H1 (cell line): ENCODE measurements at regions not wholly inside any gene's neighbourhood (a gene's known extent, or its start where the extent isn't known, plus 50 kb on each side); places are given as distances from the start of the nearest gene placed in this dataset.

ENCODE experiments used
- CTCF ChIA-PET: fragments of 300-600 bp; sonication (Branson Sonifier 250); formaldehyde crosslinking; loops from one replicate; lab custom pipeline; 2021; ENCODE audit not compliant: partially characterized antibody; lab: Charles Lee
- POLR2A ChIA-PET: fragments of 300-600 bp; sonication (Branson Sonifier 250); formaldehyde crosslinking; loops from one replicate; lab custom pipeline; 2021; ENCODE audit warnings: inconsistent platforms; ENCODE audit not compliant: partially characterized antibody; lab: Charles Lee
- DNase-seq, 2 experiments: peaks; one replicate each; pipeline versions ENCODE4 v3.0.0 to v3.0.0-alpha.2; 2010 to 2022; ENCODE audit warnings: low spot score in 2 of 2, low read depth in 1 of 2, mixed read lengths in 1 of 2
- FAIRE-seq: peaks from 2 replicates; lab custom pipeline; 2011; peaks lifted over from hg19 to GRCh38; lab: Jason Lieb, UNC
- H2AFZ ChIP-seq: 2 replicates; pipeline ENCODE4 v1.8.1; 2012; ENCODE audit warnings: low read length, inconsistent platforms
- H2AK5ac ChIP-seq: 2 replicates; pipeline ENCODE4 v1.6.1; 2013; ENCODE audit warnings: low read depth, low read length
- H2BK120ac ChIP-seq: replicated peaks from 2 replicates; pipeline ENCODE3; 2013; ENCODE audit warnings: low read depth, low read length, inconsistent platforms
- H2BK12ac ChIP-seq: 2 replicates; pipeline ENCODE4 v1.6.1; 2013; ENCODE audit warnings: low read depth, low read length
- H2BK15ac ChIP-seq: 2 replicates; pipeline ENCODE4 v1.6.1; 2013; ENCODE audit warnings: low read length
- H2BK20ac ChIP-seq: 2 replicates; pipeline ENCODE4 v1.6.1; 2013; ENCODE audit warnings: low read length
- H2BK5ac ChIP-seq: 2 replicates; pipeline ENCODE4 v1.6.1; 2013; ENCODE audit warnings: low read depth, low read length
- H3K14ac ChIP-seq: 2 replicates; pipeline ENCODE4 v1.6.1; 2013; ENCODE audit warnings: inconsistent platforms; ENCODE audit not compliant: insufficient read length
- H3K18ac ChIP-seq: 2 replicates; pipeline ENCODE4 v1.6.1; 2013; ENCODE audit warnings: low read length; ENCODE audit errors: extremely low read depth
- H3K23ac ChIP-seq: 2 replicates; pipeline ENCODE4 v1.6.1; 2013; ENCODE audit warnings: inconsistent platforms; ENCODE audit not compliant: insufficient read length
- H3K23me2 ChIP-seq: 2 replicates; pipeline ENCODE4 v1.6.1; 2013; ENCODE audit warnings: low read depth, low read length
- H3K27ac ChIP-seq: 2 replicates; pipeline ENCODE4 v1.6.1; 2011; ENCODE audit warnings: low read depth, low read length, inconsistent platforms
- H3K27me3 ChIP-seq, 4 experiments: replicated peaks in 1 of 4; 1 replicate in 1 of 4; 2 replicates in 3 of 4; pipeline versions ENCODE4 v1.6.1 to v1.8.1; 2011 to 2013; ENCODE audit warnings: low read length in 3 of 4, mild to moderate bottlenecking in 3 of 4, inconsistent platforms in 2 of 4, mixed read lengths in 2 of 4, moderate library complexity in 1 of 4; ENCODE audit not compliant: control insufficient read depth in 3 of 4, insufficient read depth in 3 of 4; ENCODE audit errors: extremely low read depth in 1 of 4
- H3K36me3 ChIP-seq, 4 experiments: 2 replicates each; pipeline versions ENCODE4 v1.6.1 to v1.8.1; 2011 to 2013; ENCODE audit warnings: mild to moderate bottlenecking in 4 of 4, low read length in 3 of 4, moderate library complexity in 2 of 4, control low read depth in 1 of 4, inconsistent platforms in 1 of 4; ENCODE audit not compliant: insufficient read depth in 4 of 4, control insufficient read depth in 2 of 4
- H3K4ac ChIP-seq: replicated peaks from 2 replicates; pipeline ENCODE3; 2013; ENCODE audit warnings: low read length, low read depth, mixed read lengths, inconsistent platforms; ENCODE audit not compliant: insufficient read length
- H3K4me1 ChIP-seq, 4 experiments: replicated peaks in 1 of 4; 1 replicate in 1 of 4; 2 replicates in 3 of 4; pipeline versions ENCODE4 v1.6.1 to v1.8.1; 2011 to 2013; ENCODE audit warnings: low read length in 3 of 4, inconsistent platforms in 2 of 4, mixed read lengths in 1 of 4; ENCODE audit not compliant: insufficient read depth in 4 of 4, control insufficient read depth in 3 of 4
- H3K4me2 ChIP-seq, 2 experiments: 2 replicates each; pipeline versions ENCODE4 v1.6.1 to v1.8.1; 2011 to 2013; ENCODE audit warnings: low read depth in 2 of 2, low read length in 2 of 2, control low read depth in 1 of 2, inconsistent platforms in 1 of 2, mild to moderate bottlenecking in 1 of 2; ENCODE audit not compliant: insufficient read depth in 1 of 2
- H3K4me3 ChIP-seq, 4 experiments: fragments of 200-600, 300-600 bp in 1 of 4; sonication (generic), shearing (Covaris generic), sonication (Bioruptor Twin) in 1 of 4; 2 replicates each; pipeline versions ENCODE4 v1.5.1 to v1.8.1; 2011 to 2016; ENCODE audit warnings: low read length in 4 of 4, low read depth in 3 of 4, control low read depth in 2 of 4, inconsistent platforms in 2 of 4, mild to moderate bottlenecking in 2 of 4, mixed read lengths in 1 of 4, moderate library complexity in 1 of 4; ENCODE audit not compliant: insufficient read depth in 2 of 4; ENCODE audit errors: extremely low read depth in 1 of 4
- H3K56ac ChIP-seq: replicated peaks from 2 replicates; pipeline ENCODE3; 2013; ENCODE audit warnings: low read depth, mild to moderate bottlenecking, mixed read lengths, low read length, inconsistent platforms; ENCODE audit not compliant: insufficient read length
- H3K79me1 ChIP-seq: 2 replicates; pipeline ENCODE4 v1.6.1; 2013; ENCODE audit warnings: low read depth, low read length, control low read depth
- H3K79me2 ChIP-seq, 2 experiments: 2 replicates each; pipeline versions ENCODE4 v1.6.1 to v1.8.1; 2012 to 2013; ENCODE audit warnings: low read length in 2 of 2, mild to moderate bottlenecking in 2 of 2, inconsistent platforms in 1 of 2; ENCODE audit not compliant: insufficient read depth in 2 of 2, control insufficient read depth in 1 of 2
- H3K9ac ChIP-seq, 4 experiments: replicated peaks in 1 of 4; 1 replicate in 1 of 4; 2 replicates in 3 of 4; pipeline versions ENCODE4 v1.6.1 to v1.8.1; 2011 to 2013; ENCODE audit warnings: low read depth in 3 of 4, low read length in 3 of 4, control low read depth in 2 of 4, mild to moderate bottlenecking in 2 of 4, moderate library complexity in 2 of 4, inconsistent platforms in 1 of 4; ENCODE audit errors: extremely low read depth in 1 of 4
- H3K9me3 ChIP-seq, 2 experiments: 2 replicates each; pipeline versions ENCODE4 v1.6.1 to v1.8.1; 2012 to 2013; ENCODE audit warnings: mild to moderate bottlenecking in 2 of 2, moderate library complexity in 2 of 2, control low read depth in 1 of 2, inconsistent platforms in 1 of 2, low read depth in 1 of 2, low read length in 1 of 2, mixed read lengths in 1 of 2; ENCODE audit not compliant: insufficient read depth in 2 of 2
- H4K20me1 ChIP-seq, 2 experiments: replicated peaks in 1 of 2; 2 replicates each; pipeline versions ENCODE3 to v1.8.1; 2011 to 2013; ENCODE audit warnings: inconsistent platforms in 2 of 2, low read length in 2 of 2, mild to moderate bottlenecking in 1 of 2; ENCODE audit not compliant: insufficient read depth in 2 of 2, control insufficient read depth in 1 of 2
- H4K5ac ChIP-seq: 2 replicates; pipeline ENCODE4 v1.6.1; 2013; ENCODE audit warnings: low read length, low read depth, mixed read lengths, inconsistent platforms; ENCODE audit not compliant: insufficient read length
- H4K8ac ChIP-seq: 2 replicates; pipeline ENCODE4 v1.8.0; 2013; ENCODE audit warnings: mild to moderate bottlenecking, moderate library complexity, low read length, inconsistent platforms; ENCODE audit not compliant: insufficient read depth; ENCODE audit errors: extremely low read depth
- H4K91ac ChIP-seq: replicated peaks from 2 replicates; pipeline ENCODE3; 2013; ENCODE audit warnings: low read length, mixed read lengths, inconsistent platforms; ENCODE audit not compliant: insufficient read length
- CHD2 ChIP-seq: IDR thresholded peaks from 2 replicates; pipeline ENCODE4 v1.6.1; 2012; ENCODE audit warnings: low read length, improper control_type of control experiment
- CTBP2 ChIP-seq: IDR thresholded peaks from 2 replicates; pipeline ENCODE4 v1.7.0; 2011; ENCODE audit warnings: borderline replicate concordance, mild to moderate bottlenecking, moderate library complexity, mixed read lengths, low read length; ENCODE audit not compliant: insufficient read depth, insufficient read length
- GABPA ChIP-seq: IDR thresholded peaks from 2 replicates; pipeline ENCODE4 v1.6.1; 2011; ENCODE audit warnings: mild to moderate bottlenecking, low read length, moderate library complexity, borderline replicate concordance; ENCODE audit not compliant: insufficient read depth
- MAFK ChIP-seq: IDR thresholded peaks from 2 replicates; pipeline ENCODE4 v1.6.1; 2012; ENCODE audit warnings: low read depth, mild to moderate bottlenecking, improper control_type of control experiment, low read length
- RXRA ChIP-seq: IDR thresholded peaks from 2 replicates; pipeline ENCODE4 v1.6.1; 2011; ENCODE audit warnings: low read depth, mild to moderate bottlenecking, low read length, moderate library complexity; ENCODE audit not compliant: insufficient read depth
- SAP30 ChIP-seq: fragments of 300-600 bp; sonication (generic); IDR thresholded peaks from 2 replicates; pipeline ENCODE4 v1.7.1; 2012; ENCODE audit warnings: low read length, moderate library complexity, mild to moderate bottlenecking, inconsistent platforms; ENCODE audit not compliant: insufficient read depth, insufficient replicate concordance
- TAF1 ChIP-seq: IDR thresholded peaks from 2 replicates; pipeline ENCODE4 v1.6.1; 2011; ENCODE audit warnings: mild to moderate bottlenecking, low read depth, low read length
- USF2 ChIP-seq: IDR thresholded peaks from 2 replicates; pipeline ENCODE4 v1.6.1; 2011; ENCODE audit warnings: low read length, improper control_type of control experiment
- WGBS, 2 experiments: shearing (Covaris generic) in 1 of 2; methylation state at CpG; one replicate each; pipeline versions ENCODE4 v1.1.6 to v1.1.7; 2013 to 2015; ENCODE audit warnings: low lambda C conversion rate in 2 of 2, mixed read lengths in 2 of 2, inconsistent platforms in 1 of 2, low coverage in 1 of 2, missing lambda C conversion rate in 1 of 2; ENCODE audit not compliant: insufficient replicate concordance in 2 of 2, insufficient coverage in 1 of 2, insufficient read length in 1 of 2; ENCODE audit errors: extremely low coverage in 1 of 2, missing lambda C conversion rate in 1 of 2; 5-methylcytosine and 5-hydroxymethylcytosine counted together

GRCh38 chr14:97773598-97773997, 976.4 kb downstream of the VRK1 start:
- Histone ChIP-seq H2BK12ac (no peak overlapping the region), H3K4me1 (no peaks in the 10 kb centered on the region; a peak in 1 of 7 replicates)
- POLR2A ChIA-PET = no interaction called here

More at GRCh38 chr14:97773598-97773997, 976.4 kb downstream of the VRK1 start:
- DNase-seq (no peak), FAIRE-seq (no peak)
- no peaks in the 10 kb centered on the region for H3K79me1 ChIP-seq
- H4K20me1 ChIP-seq = no peaks in the 10 kb centered on the region
- H3K79me2 ChIP-seq = no peaks in the 10 kb centered on the region
- no peak overlapping the region for H2BK20ac ChIP-seq
- H2BK15ac ChIP-seq = no peak overlapping the region
- no peak overlapping the region for H3K4ac ChIP-seq
- H3K27me3 ChIP-seq = no peaks in the 10 kb centered on the region
- CTCF ChIA-PET = no interaction called here
- H4K91ac ChIP-seq = no peak overlapping the region
- no peak overlapping the region for H3K18ac ChIP-seq
- no peak overlapping the region for H2AFZ ChIP-seq
- no peak overlapping the region for H4K8ac ChIP-seq
- H3K4me3 ChIP-seq = no peak overlapping the region
- H2BK120ac ChIP-seq = no peak overlapping the region
- WGBS, 2 experiments = 93% methylated on average over 6 of the region's 6 CpGs; no CpG with 5 or more reads in 1 of the 2 experiments
- no peak overlapping the region for H3K23ac ChIP-seq
- no peak overlapping the region for H3K27ac ChIP-seq
- no peak overlapping the region for H3K56ac ChIP-seq
- no peaks in the 10 kb centered on the region for H3K9me3 ChIP-seq
- no peak overlapping the region for H4K5ac ChIP-seq
- no peak overlapping the region for H3K14ac ChIP-seq
- no peak overlapping the region for H2AK5ac ChIP-seq
- no peak overlapping the region for H3K9ac ChIP-seq
- no peaks in the 10 kb centered on the region; the same call in 1 of the 2 replicates for H3K23me2 ChIP-seq
- no peaks in the 10 kb centered on the region for H3K36me3 ChIP-seq
- no peak overlapping the region for H3K4me2 ChIP-seq
- TF ChIP-seq RXRA = no peak
- no peak for TF ChIP-seq USF2
- no peak for TF ChIP-seq MAFK
- TF ChIP-seq GABPA = no peak
- no peak for TF ChIP-seq TAF1
- TF ChIP-seq CHD2 = no peak
- TF ChIP-seq SAP30 = no peak
- no peak for TF ChIP-seq CTBP2
- TF ChIP-seq, all 59 proteins: peak for 0
- H2BK5ac ChIP-seq = no peak overlapping the region
